WTC11 (cell line): ENCODE measurements at regions not wholly inside any gene's neighbourhood (a gene's known extent, or its start where the extent isn't known, plus 50 kb on each side); places are given as distances from the start of the nearest gene placed in this dataset.

Experiments used
- ATAC-seq: fragments of 200-7000 bp; cut with Tn5 transposase; 2 replicates; pipeline ENCODE4 v1.10.0; 2021; ENCODE audit warnings: mild to moderate bottlenecking, moderate library complexity
- CTCF ChIA-PET: fragments of 300-600 bp; sonication (Branson Sonifier 250); formaldehyde crosslinking; loops from one replicate; lab custom pipeline; 2021; ENCODE audit warnings: antibody characterized with exemption; lab: Charles Lee
- POLR2A ChIA-PET: fragments of 350-600 bp; sonication (Branson Sonifier 250); formaldehyde crosslinking; loops from one replicate; lab custom pipeline; 2021; ENCODE audit warnings: antibody characterized with exemption; lab: Charles Lee
- DNase-seq: peaks from one replicate; pipeline ENCODE4 v3.0.0; 2021; ENCODE audit warnings: low spot score
- H3K27ac Mint-ChIP-seq: 2 replicates; pipeline ENCODE4 v1.8.0; 2021; ENCODE audit warnings: mixed read lengths
- H3K27me3 Mint-ChIP-seq: 2 replicates; pipeline ENCODE4 v1.8.0; 2021; ENCODE audit warnings: low read depth, mild to moderate bottlenecking, moderate library complexity, mixed read lengths
- H3K36me3 Mint-ChIP-seq: 2 replicates; pipeline ENCODE4 v1.8.0; 2021; ENCODE audit warnings: mixed read lengths
- H3K4me1 Mint-ChIP-seq: 2 replicates; pipeline ENCODE4 v1.8.0; 2022; ENCODE audit warnings: mixed read lengths
- H3K4me3 Mint-ChIP-seq: 2 replicates; pipeline ENCODE4 v1.8.0; 2021; ENCODE audit warnings: mild to moderate bottlenecking, moderate library complexity, mixed read lengths
- H3K9me3 Mint-ChIP-seq: 2 replicates; pipeline ENCODE4 v1.8.0; 2021; ENCODE audit warnings: mixed read lengths
- ELF4 ChIP-seq: sonication (generic); formaldehyde crosslinking; IDR thresholded peaks from 2 replicates; pipeline ENCODE4 v1.8.1; 2022; ENCODE audit warnings: low read depth, mild to moderate bottlenecking, moderate library complexity, missing genetic modification reagents
- ETV6 ChIP-seq: sonication (generic); formaldehyde crosslinking; IDR thresholded peaks from 2 replicates; pipeline ENCODE4 v1.8.1; 2022; ENCODE audit warnings: mild to moderate bottlenecking, missing genetic modification reagents
- GRHL2 ChIP-seq: fragments of 250-450 bp; sonication (Bioruptor Pico); IDR thresholded peaks from 2 replicates; pipeline ENCODE4 v1.8.0; 2022; ENCODE audit warnings: mild to moderate bottlenecking, moderate library complexity; ENCODE audit not compliant: insufficient replicate concordance, severe bottlenecking
- MYBL2 ChIP-seq: sonication (generic); formaldehyde crosslinking; IDR thresholded peaks from 2 replicates; pipeline ENCODE4 v1.8.1; 2023; ENCODE audit warnings: mild to moderate bottlenecking, moderate library complexity, missing genetic modification reagents
- NFATC4 ChIP-seq: fragments of 250-450 bp; sonication (Bioruptor Pico); IDR thresholded peaks from 2 replicates; pipeline ENCODE4 v1.9.0; 2021; ENCODE audit warnings: mild to moderate bottlenecking
- NR1H2 ChIP-seq: sonication (generic); formaldehyde crosslinking; IDR thresholded peaks from 2 replicates; pipeline ENCODE4 v1.9.0; 2021; ENCODE audit warnings: mild to moderate bottlenecking, moderate library complexity, missing genetic modification reagents
- PRRX2 ChIP-seq: fragments of 250-450 bp; sonication (Bioruptor Pico); IDR thresholded peaks from 2 replicates; pipeline ENCODE4 v1.8.0; 2021; ENCODE audit warnings: mild to moderate bottlenecking
- TEAD4 ChIP-seq: sonication (generic); formaldehyde crosslinking; IDR thresholded peaks from 2 replicates; pipeline ENCODE4 v1.8.0; 2022; ENCODE audit warnings: mild to moderate bottlenecking, missing genetic modification reagents
- ZBTB21 ChIP-seq: sonication (generic); formaldehyde crosslinking; IDR thresholded peaks from 2 replicates; pipeline ENCODE4 v1.8.1; 2023; ENCODE audit warnings: mild to moderate bottlenecking, missing genetic modification reagents, borderline replicate concordance
- ZNF219 ChIP-seq: sonication (generic); formaldehyde crosslinking; IDR thresholded peaks from 2 replicates; pipeline ENCODE4 v1.8.0; 2023; ENCODE audit warnings: missing genetic modification reagents, mild to moderate bottlenecking, borderline replicate concordance
- ZNF232 ChIP-seq: sonication (generic); formaldehyde crosslinking; IDR thresholded peaks from 2 replicates; pipeline ENCODE4 v1.8.0; 2022; ENCODE audit warnings: mild to moderate bottlenecking, missing genetic modification reagents
- ZNF416 ChIP-seq: fragments of 250-450 bp; sonication (Bioruptor Pico); IDR thresholded peaks from 2 replicates; pipeline ENCODE4 v1.9.0; 2021; ENCODE audit warnings: mild to moderate bottlenecking, inconsistent platforms
- TF ChIP-seq, protein P1 (sequence below): sonication (generic); formaldehyde crosslinking; IDR thresholded peaks from 2 replicates; pipeline ENCODE4 v1.8.1; 2022; ENCODE audit warnings: low read depth, missing genetic modification reagents, borderline replicate concordance
- TF ChIP-seq, protein P2 (sequence below): sonication (generic); formaldehyde crosslinking; IDR thresholded peaks from 2 replicates; pipeline ENCODE4 v1.8.0; 2023; ENCODE audit warnings: mild to moderate bottlenecking, missing genetic modification reagents
- TF ChIP-seq, protein P3 (sequence below): sonication (generic); formaldehyde crosslinking; IDR thresholded peaks from 2 replicates; pipeline ENCODE4 v1.8.1; 2022; ENCODE audit warnings: missing genetic modification reagents, borderline replicate concordance
- TF ChIP-seq, protein P4 (sequence below): sonication (generic); formaldehyde crosslinking; IDR thresholded peaks from 2 replicates; pipeline ENCODE4 v1.8.0; 2022; ENCODE audit warnings: mild to moderate bottlenecking, missing genetic modification reagents

DNA sequence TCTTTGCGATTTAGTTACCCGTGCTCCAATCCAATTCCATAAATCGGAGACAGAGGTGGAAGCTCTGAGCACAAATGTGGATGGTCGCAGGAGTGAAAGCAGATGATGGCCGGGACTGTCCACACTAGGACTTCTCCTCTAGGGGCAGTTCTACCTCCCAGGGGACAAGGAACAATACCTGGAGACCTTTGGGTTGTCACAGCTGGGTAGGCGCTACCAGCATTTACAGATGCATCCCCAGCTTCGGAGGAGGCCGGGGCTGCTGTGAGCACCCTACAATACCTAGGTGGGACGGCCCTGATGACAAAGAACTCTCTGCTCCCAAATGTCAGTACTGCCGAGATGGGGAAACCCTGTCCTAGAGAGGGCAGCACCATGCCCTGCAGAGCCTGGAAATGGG, 195.9 kb upstream of the CDH4 start (continued):
- TF ChIP-seq GRHL2 (CRISPR knock-in tag) (no peak), ETV6 (CRISPR knock-in tag) (no peak), ZNF219 (CRISPR knock-in tag) (no peak), PRRX2 (CRISPR knock-in tag) (no peak), ZNF416 (CRISPR knock-in tag) (no peak), MYBL2 (CRISPR knock-in tag) (no peak)
- TF ChIP-seq, protein P1, sequence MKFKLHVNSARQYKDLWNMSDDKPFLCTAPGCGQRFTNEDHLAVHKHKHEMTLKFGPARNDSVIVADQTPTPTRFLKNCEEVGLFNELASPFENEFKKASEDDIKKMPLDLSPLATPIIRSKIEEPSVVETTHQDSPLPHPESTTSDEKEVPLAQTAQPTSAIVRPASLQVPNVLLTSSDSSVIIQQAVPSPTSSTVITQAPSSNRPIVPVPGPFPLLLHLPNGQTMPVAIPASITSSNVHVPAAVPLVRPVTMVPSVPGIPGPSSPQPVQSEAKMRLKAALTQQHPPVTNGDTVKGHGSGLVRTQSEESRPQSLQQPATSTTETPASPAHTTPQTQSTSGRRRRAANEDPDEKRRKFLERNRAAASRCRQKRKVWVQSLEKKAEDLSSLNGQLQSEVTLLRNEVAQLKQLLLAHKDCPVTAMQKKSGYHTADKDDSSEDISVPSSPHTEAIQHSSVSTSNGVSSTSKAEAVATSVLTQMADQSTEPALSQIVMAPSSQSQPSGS: no peak
- TF ChIP-seq, protein P2, sequence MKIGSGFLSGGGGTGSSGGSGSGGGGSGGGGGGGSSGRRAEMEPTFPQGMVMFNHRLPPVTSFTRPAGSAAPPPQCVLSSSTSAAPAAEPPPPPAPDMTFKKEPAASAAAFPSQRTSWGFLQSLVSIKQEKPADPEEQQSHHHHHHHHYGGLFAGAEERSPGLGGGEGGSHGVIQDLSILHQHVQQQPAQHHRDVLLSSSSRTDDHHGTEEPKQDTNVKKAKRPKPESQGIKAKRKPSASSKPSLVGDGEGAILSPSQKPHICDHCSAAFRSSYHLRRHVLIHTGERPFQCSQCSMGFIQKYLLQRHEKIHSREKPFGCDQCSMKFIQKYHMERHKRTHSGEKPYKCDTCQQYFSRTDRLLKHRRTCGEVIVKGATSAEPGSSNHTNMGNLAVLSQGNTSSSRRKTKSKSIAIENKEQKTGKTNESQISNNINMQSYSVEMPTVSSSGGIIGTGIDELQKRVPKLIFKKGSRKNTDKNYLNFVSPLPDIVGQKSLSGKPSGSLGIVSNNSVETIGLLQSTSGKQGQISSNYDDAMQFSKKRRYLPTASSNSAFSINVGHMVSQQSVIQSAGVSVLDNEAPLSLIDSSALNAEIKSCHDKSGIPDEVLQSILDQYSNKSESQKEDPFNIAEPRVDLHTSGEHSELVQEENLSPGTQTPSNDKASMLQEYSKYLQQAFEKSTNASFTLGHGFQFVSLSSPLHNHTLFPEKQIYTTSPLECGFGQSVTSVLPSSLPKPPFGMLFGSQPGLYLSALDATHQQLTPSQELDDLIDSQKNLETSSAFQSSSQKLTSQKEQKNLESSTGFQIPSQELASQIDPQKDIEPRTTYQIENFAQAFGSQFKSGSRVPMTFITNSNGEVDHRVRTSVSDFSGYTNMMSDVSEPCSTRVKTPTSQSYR (CRISPR knock-in tag): no peak

DNA sequence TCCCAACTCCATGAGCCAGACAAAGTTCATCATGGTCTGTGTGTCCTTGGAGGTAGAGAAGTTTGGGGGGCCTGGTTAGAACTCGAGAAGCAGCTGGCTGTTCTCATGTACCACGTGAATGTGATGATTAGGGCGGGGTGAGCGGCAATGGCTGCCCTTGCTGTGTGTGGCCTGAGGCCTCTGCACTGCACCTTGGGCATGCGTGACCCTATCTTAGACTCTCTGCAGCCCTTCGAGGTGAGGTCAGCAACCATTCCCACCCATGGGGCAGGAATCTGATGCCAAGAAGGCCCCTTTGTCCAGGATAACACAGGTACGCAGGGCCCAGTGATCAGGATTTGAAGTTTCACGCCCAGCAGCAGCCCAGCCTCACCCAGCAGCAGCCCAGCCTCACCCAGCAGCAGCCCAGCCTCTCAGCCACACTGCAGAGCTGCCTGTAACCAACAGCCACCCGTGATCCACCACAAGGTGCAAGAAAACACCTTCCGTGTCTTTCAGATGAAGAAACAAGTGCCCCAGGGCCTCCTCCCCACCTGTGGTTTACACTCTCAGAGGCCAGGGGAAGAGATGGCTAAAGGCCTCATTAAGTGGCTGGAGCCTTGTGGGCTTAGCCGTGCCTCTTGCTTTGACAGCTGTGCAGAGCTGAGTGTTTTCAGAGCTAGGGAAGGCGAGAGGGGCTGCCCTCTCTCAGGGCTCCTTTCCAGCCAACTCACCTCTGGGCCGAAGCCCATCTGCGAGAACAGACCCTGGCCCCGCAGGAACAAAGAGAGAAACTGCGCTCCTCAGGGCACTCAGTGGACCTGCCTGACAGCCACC, 195.2 kb upstream of the CDH4 start:
- ATAC-seq (no peak), DNase-seq (no peak)
- H3K36me3 Mint-ChIP-seq: 0 out of 2 replicates have a peak, but pooled peaks cover 4% of the 10 kb centered on the region
- TF ChIP-seq NFATC4 (CRISPR knock-in tag) (no peak), ZBTB21 (CRISPR knock-in tag) (no peak), NR1H2 (CRISPR knock-in tag) (no peak), ELF4 (CRISPR knock-in tag) (no peak), TEAD4 (no peak), PRRX2 (CRISPR knock-in tag) (no peak), ZNF232 (CRISPR knock-in tag) (no peak)
- TF ChIP-seq, protein P2 (CRISPR knock-in tag): no peak
- TF ChIP-seq, protein P3, sequence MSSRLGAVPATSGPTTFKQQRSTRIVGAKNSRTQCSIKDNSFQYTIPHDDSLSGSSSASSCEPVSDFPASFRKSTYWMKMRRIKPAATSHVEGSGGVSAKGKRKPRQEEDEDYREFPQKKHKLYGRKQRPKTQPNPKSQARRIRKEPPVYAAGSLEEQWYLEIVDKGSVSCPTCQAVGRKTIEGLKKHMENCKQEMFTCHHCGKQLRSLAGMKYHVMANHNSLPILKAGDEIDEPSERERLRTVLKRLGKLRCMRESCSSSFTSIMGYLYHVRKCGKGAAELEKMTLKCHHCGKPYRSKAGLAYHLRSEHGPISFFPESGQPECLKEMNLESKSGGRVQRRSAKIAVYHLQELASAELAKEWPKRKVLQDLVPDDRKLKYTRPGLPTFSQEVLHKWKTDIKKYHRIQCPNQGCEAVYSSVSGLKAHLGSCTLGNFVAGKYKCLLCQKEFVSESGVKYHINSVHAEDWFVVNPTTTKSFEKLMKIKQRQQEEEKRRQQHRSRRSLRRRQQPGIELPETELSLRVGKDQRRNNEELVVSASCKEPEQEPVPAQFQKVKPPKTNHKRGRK (CRISPR knock-in tag): no peak
- TF ChIP-seq, protein P1: no peak
- TF ChIP-seq, protein P4, sequence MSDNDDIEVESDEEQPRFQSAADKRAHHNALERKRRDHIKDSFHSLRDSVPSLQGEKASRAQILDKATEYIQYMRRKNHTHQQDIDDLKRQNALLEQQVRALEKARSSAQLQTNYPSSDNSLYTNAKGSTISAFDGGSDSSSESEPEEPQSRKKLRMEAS (CRISPR knock-in tag): no peak
- CTCF ChIA-PET: no interaction called here
- POLR2A ChIA-PET: no interaction called here
- no peak overlapping the region for H3K4me3 Mint-ChIP-seq
- no peak overlapping the region for H3K27ac Mint-ChIP-seq
- peaks cover 76% of the 10 kb centered on the region for H3K27me3 Mint-ChIP-seq
- H3K4me1 Mint-ChIP-seq: peaks cover 6% of the 10 kb centered on the region
- H3K9me3 Mint-ChIP-seq: peaks cover 15% of the 10 kb centered on the region
